HEK293 (cell line): ENCODE measurements at regions not wholly inside any gene's neighbourhood (a gene's known extent, or its start where the extent isn't known, plus 50 kb on each side); places are given as distances from the start of the nearest gene placed in this dataset.

Experiments used
- RBAK ChIP-seq: fragments of 450-650 bp; formaldehyde crosslinking; IDR thresholded peaks from 2 replicates; pipeline ENCODE4 v1.5.1; 2016; ENCODE audit warnings: missing biosample characterization, missing genetic modification characterization
- YY1 ChIP-seq: fragments of 450-650 bp; formaldehyde crosslinking; IDR thresholded peaks from 2 replicates; pipeline ENCODE4 v1.5.1; 2018; ENCODE audit warnings: missing biosample characterization, missing genetic modification characterization
- ZNF175 ChIP-seq: fragments of 450-650 bp; formaldehyde crosslinking; IDR thresholded peaks from 2 replicates; pipeline ENCODE4 v1.5.1; 2016; ENCODE audit warnings: missing biosample characterization, missing genetic modification characterization
- ZNF24 ChIP-seq: fragments of 450-650 bp; formaldehyde crosslinking; IDR thresholded peaks from 2 replicates; pipeline ENCODE4 v1.5.1; 2016; ENCODE audit warnings: missing biosample characterization, missing genetic modification characterization
- ZNF514 ChIP-seq: fragments of 450-650 bp; formaldehyde crosslinking; IDR thresholded peaks from 2 replicates; pipeline ENCODE4 v1.5.1; 2016; ENCODE audit warnings: missing biosample characterization, missing genetic modification characterization
- TF ChIP-seq, protein P1 (sequence below): fragments of 450-650 bp; formaldehyde crosslinking; IDR thresholded peaks from 2 replicates; pipeline ENCODE4 v1.5.1; 2016; ENCODE audit warnings: missing biosample characterization, missing genetic modification characterization
- TF ChIP-seq, protein P2 (sequence below): fragments of 450-650 bp; formaldehyde crosslinking; IDR thresholded peaks from 2 replicates; pipeline ENCODE4 v1.5.1; 2016; ENCODE audit warnings: missing biosample characterization, missing genetic modification characterization

DNA sequence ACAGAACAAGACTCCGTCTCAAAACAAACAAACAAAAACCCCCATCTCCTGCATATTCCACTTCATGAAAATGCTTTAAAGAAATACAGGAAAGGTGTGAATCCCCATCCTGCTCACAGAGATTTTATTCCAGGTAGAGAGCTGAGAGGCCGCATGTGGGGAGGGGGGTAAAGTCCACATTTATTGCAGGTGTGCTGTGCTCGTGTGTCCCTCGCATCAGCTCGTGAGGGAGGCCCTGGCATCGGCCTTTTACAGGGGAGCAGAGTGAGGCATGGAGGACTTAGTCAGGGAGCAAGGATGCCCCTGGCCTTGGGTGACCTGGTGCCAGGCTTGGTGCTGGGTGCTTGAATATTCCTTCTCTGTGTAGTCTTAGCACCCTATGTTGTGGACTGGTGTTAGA, 413.5 kb upstream of the C2CD4B start:
- TF ChIP-seq, protein P1, sequence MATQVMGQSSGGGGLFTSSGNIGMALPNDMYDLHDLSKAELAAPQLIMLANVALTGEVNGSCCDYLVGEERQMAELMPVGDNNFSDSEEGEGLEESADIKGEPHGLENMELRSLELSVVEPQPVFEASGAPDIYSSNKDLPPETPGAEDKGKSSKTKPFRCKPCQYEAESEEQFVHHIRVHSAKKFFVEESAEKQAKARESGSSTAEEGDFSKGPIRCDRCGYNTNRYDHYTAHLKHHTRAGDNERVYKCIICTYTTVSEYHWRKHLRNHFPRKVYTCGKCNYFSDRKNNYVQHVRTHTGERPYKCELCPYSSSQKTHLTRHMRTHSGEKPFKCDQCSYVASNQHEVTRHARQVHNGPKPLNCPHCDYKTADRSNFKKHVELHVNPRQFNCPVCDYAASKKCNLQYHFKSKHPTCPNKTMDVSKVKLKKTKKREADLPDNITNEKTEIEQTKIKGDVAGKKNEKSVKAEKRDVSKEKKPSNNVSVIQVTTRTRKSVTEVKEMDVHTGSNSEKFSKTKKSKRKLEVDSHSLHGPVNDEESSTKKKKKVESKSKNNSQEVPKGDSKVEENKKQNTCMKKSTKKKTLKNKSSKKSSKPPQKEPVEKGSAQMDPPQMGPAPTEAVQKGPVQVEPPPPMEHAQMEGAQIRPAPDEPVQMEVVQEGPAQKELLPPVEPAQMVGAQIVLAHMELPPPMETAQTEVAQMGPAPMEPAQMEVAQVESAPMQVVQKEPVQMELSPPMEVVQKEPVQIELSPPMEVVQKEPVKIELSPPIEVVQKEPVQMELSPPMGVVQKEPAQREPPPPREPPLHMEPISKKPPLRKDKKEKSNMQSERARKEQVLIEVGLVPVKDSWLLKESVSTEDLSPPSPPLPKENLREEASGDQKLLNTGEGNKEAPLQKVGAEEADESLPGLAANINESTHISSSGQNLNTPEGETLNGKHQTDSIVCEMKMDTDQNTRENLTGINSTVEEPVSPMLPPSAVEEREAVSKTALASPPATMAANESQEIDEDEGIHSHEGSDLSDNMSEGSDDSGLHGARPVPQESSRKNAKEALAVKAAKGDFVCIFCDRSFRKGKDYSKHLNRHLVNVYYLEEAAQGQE (tag by site-specific recombination): no peak
- TF ChIP-seq ZNF514 (no peak), ZNF24 (no peak), YY1 (no peak), RBAK (tag by site-specific recombination) (no peak), ZNF175 (tag by site-specific recombination) (no peak)
- TF ChIP-seq, protein P2, sequence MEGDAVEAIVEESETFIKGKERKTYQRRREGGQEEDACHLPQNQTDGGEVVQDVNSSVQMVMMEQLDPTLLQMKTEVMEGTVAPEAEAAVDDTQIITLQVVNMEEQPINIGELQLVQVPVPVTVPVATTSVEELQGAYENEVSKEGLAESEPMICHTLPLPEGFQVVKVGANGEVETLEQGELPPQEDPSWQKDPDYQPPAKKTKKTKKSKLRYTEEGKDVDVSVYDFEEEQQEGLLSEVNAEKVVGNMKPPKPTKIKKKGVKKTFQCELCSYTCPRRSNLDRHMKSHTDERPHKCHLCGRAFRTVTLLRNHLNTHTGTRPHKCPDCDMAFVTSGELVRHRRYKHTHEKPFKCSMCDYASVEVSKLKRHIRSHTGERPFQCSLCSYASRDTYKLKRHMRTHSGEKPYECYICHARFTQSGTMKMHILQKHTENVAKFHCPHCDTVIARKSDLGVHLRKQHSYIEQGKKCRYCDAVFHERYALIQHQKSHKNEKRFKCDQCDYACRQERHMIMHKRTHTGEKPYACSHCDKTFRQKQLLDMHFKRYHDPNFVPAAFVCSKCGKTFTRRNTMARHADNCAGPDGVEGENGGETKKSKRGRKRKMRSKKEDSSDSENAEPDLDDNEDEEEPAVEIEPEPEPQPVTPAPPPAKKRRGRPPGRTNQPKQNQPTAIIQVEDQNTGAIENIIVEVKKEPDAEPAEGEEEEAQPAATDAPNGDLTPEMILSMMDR (tag by site-specific recombination): no peak
